HepG2 (cell line): ENCODE measurements at regions not wholly inside any gene's neighbourhood (a gene's known extent, or its start where the extent isn't known, plus 50 kb on each side); places are given as distances from the start of the nearest gene placed in this dataset.

ENCODE experiments used
- BCL6 ChIP-seq: IDR thresholded peaks from 2 replicates; pipeline ENCODE4 v1.6.1; 2016; ENCODE audit warnings: missing genetic modification reagents, missing compliant biosample characterization
- CREB1 ChIP-seq, 2 experiments: fragments of 450-650 bp in 1 of 2; IDR thresholded peaks; 2 replicates each; pipeline ENCODE4 v1.6.1; 2016 to 2017; ENCODE audit warnings: control low read depth in 1 of 2, mild to moderate bottlenecking in 1 of 2, missing compliant biosample characterization in 1 of 2, missing genetic modification characterization in 1 of 2
- CREM ChIP-seq, 2 experiments: sonication (generic) in 1 of 2; formaldehyde crosslinking in 1 of 2; IDR thresholded peaks; 2 replicates each; pipeline versions ENCODE4 v1.4.0 to v1.6.1; 2016 to 2020; ENCODE audit warnings: antibody characterized with exemption in 1 of 2, mild to moderate bottlenecking in 1 of 2, missing genetic modification reagents in 1 of 2
- FOXA3 ChIP-seq: IDR thresholded peaks from 2 replicates; pipeline ENCODE4 v1.6.1; 2016; ENCODE audit warnings: missing genetic modification reagents, missing compliant biosample characterization
- FOXP4 ChIP-seq: sonication (generic); formaldehyde crosslinking; IDR thresholded peaks from 2 replicates; pipeline ENCODE4 v1.4.0; 2020; ENCODE audit warnings: missing genetic modification reagents
- GABPB1 ChIP-seq: IDR thresholded peaks from 2 replicates; pipeline ENCODE4 v1.6.1; 2016; ENCODE audit warnings: mild to moderate bottlenecking, missing genetic modification reagents, moderate library complexity, missing compliant biosample characterization
- HOXA3 ChIP-seq: sonication (generic); formaldehyde crosslinking; IDR thresholded peaks from 2 replicates; pipeline ENCODE4 v1.5.0; 2020; ENCODE audit warnings: missing genetic modification reagents
- IRF2 ChIP-seq: IDR thresholded peaks from 2 replicates; pipeline ENCODE4 v1.6.1; 2018; ENCODE audit warnings: missing genetic modification reagents, missing compliant biosample characterization
- MEIS2 ChIP-seq: sonication (generic); formaldehyde crosslinking; IDR thresholded peaks from 2 replicates; pipeline ENCODE4 v1.9.0; 2021; ENCODE audit warnings: mild to moderate bottlenecking, missing genetic modification reagents
- SALL1 ChIP-seq: sonication (generic); formaldehyde crosslinking; IDR thresholded peaks from 2 replicates; pipeline ENCODE4 v1.8.0; 2022; ENCODE audit warnings: mild to moderate bottlenecking, missing genetic modification reagents
- SKIL ChIP-seq: sonication (generic); formaldehyde crosslinking; IDR thresholded peaks from 2 replicates; pipeline ENCODE4 v1.8.0; 2022; ENCODE audit warnings: missing genetic modification reagents, mild to moderate bottlenecking, moderate library complexity, borderline replicate concordance
- SNAPC5 ChIP-seq: sonication (generic); formaldehyde crosslinking; IDR thresholded peaks from 2 replicates; pipeline ENCODE4 v1.8.1; 2023; ENCODE audit warnings: mild to moderate bottlenecking, missing genetic modification reagents, borderline replicate concordance
- TBX2 ChIP-seq: sonication (generic); formaldehyde crosslinking; IDR thresholded peaks from 2 replicates; pipeline ENCODE4 v1.5.0; 2020; ENCODE audit warnings: missing genetic modification reagents, mild to moderate bottlenecking, borderline replicate concordance
- TEF ChIP-seq: sonication (generic); formaldehyde crosslinking; IDR thresholded peaks from 2 replicates; pipeline ENCODE4 v1.5.0; 2020; ENCODE audit warnings: missing genetic modification reagents
- ZFP36L1 ChIP-seq: sonication (generic); formaldehyde crosslinking; IDR thresholded peaks from 2 replicates; pipeline ENCODE4 v1.8.0; 2022; ENCODE audit warnings: mild to moderate bottlenecking, missing genetic modification reagents, moderate library complexity
- ZNF343 ChIP-seq: sonication (generic); formaldehyde crosslinking; IDR thresholded peaks from 2 replicates; pipeline ENCODE4 v1.4.0; 2020; ENCODE audit warnings: mild to moderate bottlenecking, missing genetic modification reagents
- ZNF563 ChIP-seq: sonication (generic); formaldehyde crosslinking; IDR thresholded peaks from 2 replicates; pipeline ENCODE4 v1.8.0; 2022; ENCODE audit warnings: mild to moderate bottlenecking, moderate library complexity, missing genetic modification reagents
- ZNF609 ChIP-seq: sonication (generic); formaldehyde crosslinking; IDR thresholded peaks from 2 replicates; pipeline ENCODE4 v1.4.0; 2020; ENCODE audit warnings: mild to moderate bottlenecking, missing genetic modification reagents, borderline replicate concordance
- ZNF615 ChIP-seq: sonication (generic); formaldehyde crosslinking; IDR thresholded peaks from 2 replicates; pipeline ENCODE4 v1.5.0; 2020; ENCODE audit warnings: mild to moderate bottlenecking, missing genetic modification reagents, borderline replicate concordance

GRCh38 chr1:58982259-58982998 lies 198.6 kb upstream of the JUN start (continued):
- peak; percentile 81 for TF ChIP-seq SALL1
- peak; percentile 81 for TF ChIP-seq SKIL
- TF ChIP-seq IRF2 = peak; percentile 65; the same call in 1 of the 2 replicates
- TF ChIP-seq SNAPC5 (CRISPR knock-in tag) = no peak
- peak; percentile 16; the same call in 1 of the 2 replicates for TF ChIP-seq HOXA3 (CRISPR knock-in tag)
- peak; percentile 77 for TF ChIP-seq BCL6 (CRISPR knock-in tag)
- no peak for TF ChIP-seq CREB1 (IDR thresholded peaks at IDR 0.05)
- TF ChIP-seq CREB1 (CRISPR knock-in tag; IDR thresholded peaks at IDR 0.05) = peak; percentile 49; the same call in 1 of the 2 replicates
- TF ChIP-seq ZFP36L1 (CRISPR knock-in tag) = peak; percentile 64; the same call in 1 of the 2 replicates
- peak; percentile 85 for TF ChIP-seq FOXP4 (CRISPR knock-in tag)
- no peak for TF ChIP-seq ZNF343 (CRISPR knock-in tag)
- TF ChIP-seq ZNF563 (CRISPR knock-in tag) = peak; percentile 64; the same call in 1 of the 2 replicates
- TF ChIP-seq TBX2 (CRISPR knock-in tag) = peak; percentile 75; the same call in 1 of the 2 replicates
- no peak; the same call in 1 of the 2 replicates for TF ChIP-seq MEIS2 (CRISPR knock-in tag)
- no peak for TF ChIP-seq TEF (CRISPR knock-in tag)
- TF ChIP-seq ZNF609 (CRISPR knock-in tag) = peak; percentile 60; the same call in 1 of the 2 replicates
- TF ChIP-seq CREM (IDR thresholded peaks at IDR 0.05) = 0 out of 2 replicates have a peak, but pooled peaks have one; percentile 26
- TF ChIP-seq CREM (CRISPR knock-in tag; IDR thresholded peaks at IDR 0.05) = no peak
- peak; percentile 76 for TF ChIP-seq FOXA3
- no peak for TF ChIP-seq GABPB1 (CRISPR knock-in tag)
- TF ChIP-seq ZNF615 = no peak
